A549 (cell line): ENCODE measurements at regions not wholly inside any gene's neighbourhood (a gene's known extent, or its start where the extent isn't known, plus 50 kb on each side); places are given as distances from the start of the nearest gene placed in this dataset.

Experiments
- EP300 ChIP-seq, 2 experiments: fragments of >200 bp; sonication (Bioruptor Twin); formaldehyde crosslinking; IDR thresholded peaks; 2 replicates in 1 of 2; 3 replicates in 1 of 2; pipeline ENCODE4 v1.6.1; 2016 to 2017
- POLR2A ChIP-seq: IDR thresholded peaks from 2 replicates; pipeline ENCODE4 v1.6.1; 2012; ENCODE audit warnings: mild to moderate bottlenecking, low read length
- RFX5 ChIP-seq: fragments of 450-650 bp; IDR thresholded peaks from 2 replicates; pipeline ENCODE4 v1.7.1; 2014; ENCODE audit warnings: antibody characterized with exemption, mild to moderate bottlenecking, moderate library complexity
- ZFP36 ChIP-seq: fragments of 450-650 bp; IDR thresholded peaks from 2 replicates; pipeline ENCODE4 v1.6.1; 2014; ENCODE audit warnings: borderline replicate concordance; ENCODE audit not compliant: partially characterized antibody
- TF ChIP-seq, protein P1 (sequence below): fragments of >200 bp; sonication (Bioruptor Twin); formaldehyde crosslinking; IDR thresholded peaks from 3 replicates; pipeline ENCODE4 v1.5.1; 2016

DNA sequence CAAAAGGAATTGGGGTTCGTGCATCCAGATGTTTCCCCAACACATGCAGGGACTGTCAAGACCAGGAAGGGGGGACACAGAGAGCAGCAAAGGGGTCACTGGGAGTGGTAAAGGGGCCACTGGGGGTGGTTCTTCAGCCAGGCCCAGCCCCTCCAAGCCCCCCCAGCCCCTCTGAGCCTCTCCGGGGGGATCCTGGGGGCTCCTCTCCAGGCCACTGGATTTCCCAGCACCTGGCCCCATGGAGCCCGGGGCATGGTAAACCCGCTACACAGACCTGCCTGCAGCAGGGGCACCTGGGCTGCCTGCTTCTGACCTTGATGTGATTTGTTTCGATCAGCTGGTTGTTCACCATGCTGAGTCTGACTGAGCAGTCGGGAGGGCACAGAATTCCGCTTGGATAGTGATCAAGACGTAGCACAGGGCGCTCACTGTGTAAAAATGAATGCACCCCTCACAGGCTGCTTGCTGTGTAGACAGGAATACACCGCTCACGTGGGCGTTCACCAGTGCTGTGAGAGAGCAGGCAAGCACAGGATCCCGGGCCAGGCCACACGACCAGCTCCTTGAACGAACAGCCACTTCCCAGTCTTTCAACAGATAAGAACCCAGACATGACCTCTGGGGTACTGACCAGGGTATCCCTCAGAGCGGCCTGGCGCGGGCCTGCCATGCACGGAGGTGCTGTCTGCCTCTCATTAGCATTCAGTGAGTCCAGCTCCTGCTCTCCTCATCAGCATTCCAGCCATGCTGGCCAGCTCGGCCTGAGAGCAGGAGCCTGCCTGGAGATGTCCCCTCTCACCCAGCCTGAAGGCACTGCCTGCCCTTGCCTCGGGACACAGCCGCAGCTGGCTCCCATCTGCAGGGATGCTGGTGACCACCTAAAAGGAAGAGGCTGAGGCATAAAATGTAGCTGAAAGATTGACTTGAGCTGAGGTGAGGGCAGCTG lies 73.3 kb upstream of the OTOS start:
- TF ChIP-seq EP300 (IDR thresholded peaks at IDR 0.05): no peak
- TF ChIP-seq ZFP36: no peak
- TF ChIP-seq, protein P1, sequence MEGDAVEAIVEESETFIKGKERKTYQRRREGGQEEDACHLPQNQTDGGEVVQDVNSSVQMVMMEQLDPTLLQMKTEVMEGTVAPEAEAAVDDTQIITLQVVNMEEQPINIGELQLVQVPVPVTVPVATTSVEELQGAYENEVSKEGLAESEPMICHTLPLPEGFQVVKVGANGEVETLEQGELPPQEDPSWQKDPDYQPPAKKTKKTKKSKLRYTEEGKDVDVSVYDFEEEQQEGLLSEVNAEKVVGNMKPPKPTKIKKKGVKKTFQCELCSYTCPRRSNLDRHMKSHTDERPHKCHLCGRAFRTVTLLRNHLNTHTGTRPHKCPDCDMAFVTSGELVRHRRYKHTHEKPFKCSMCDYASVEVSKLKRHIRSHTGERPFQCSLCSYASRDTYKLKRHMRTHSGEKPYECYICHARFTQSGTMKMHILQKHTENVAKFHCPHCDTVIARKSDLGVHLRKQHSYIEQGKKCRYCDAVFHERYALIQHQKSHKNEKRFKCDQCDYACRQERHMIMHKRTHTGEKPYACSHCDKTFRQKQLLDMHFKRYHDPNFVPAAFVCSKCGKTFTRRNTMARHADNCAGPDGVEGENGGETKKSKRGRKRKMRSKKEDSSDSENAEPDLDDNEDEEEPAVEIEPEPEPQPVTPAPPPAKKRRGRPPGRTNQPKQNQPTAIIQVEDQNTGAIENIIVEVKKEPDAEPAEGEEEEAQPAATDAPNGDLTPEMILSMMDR: no peak
- no peak for TF ChIP-seq POLR2A
- TF ChIP-seq RFX5: no peak
